Testis (tissue), 2 donors: ENCODE measurements at regions not wholly inside any gene's neighbourhood (a gene's known extent, or its start where the extent isn't known, plus 50 kb on each side); places are given as distances from the start of the nearest gene placed in this dataset.

Experiments used
- CTCF ChIP-seq, 3 experiments: fragments of 450-650 bp in 2 of 3; fragments of 200-600 bp in 1 of 3; sonication (generic) in 1 of 3; IDR thresholded peaks; one replicate each; pipeline ENCODE4 v1.5.1; 2016 to 2019; ENCODE audit warnings: antibody characterized with exemption in 3 of 3, mild to moderate bottlenecking in 2 of 3, moderate library complexity in 1 of 3
- POLR2A ChIP-seq: fragments of 450-650 bp; IDR thresholded peaks from one replicate; pipeline ENCODE4 v1.6.1; 2017; ENCODE audit warnings: antibody characterized with exemption, mild to moderate bottlenecking, moderate library complexity

- TF ChIP-seq CTCF (IDR thresholded peaks at IDR 0.05): no peak
- TF ChIP-seq POLR2A: no peak
Measured at GRCh38 chr4:123587983-123588494, 191.4 kb downstream of the SPRY1 start.
